Thyroid gland (tissue), 4 donors: ENCODE measurements at regions not wholly inside any gene's neighbourhood (a gene's known extent, or its start where the extent isn't known, plus 50 kb on each side); places are given as distances from the start of the nearest gene placed in this dataset.

ENCODE experiments used
- DNase-seq, 2 donors: peaks; one replicate each; pipeline ENCODE4 v3.0.0-alpha.2; 2019
- H3K27ac ChIP-seq, 3 donors: fragments of 200-600 bp; sonication (generic); 1 replicate in 2 of 3; 2 replicates in 1 of 3; pipeline ENCODE4 v1.5.1; 2016 to 2019; ENCODE audit warnings: mild to moderate bottlenecking in 1 of 3, moderate library complexity in 1 of 3
- H3K27me3 ChIP-seq: fragments of 200-600 bp; sonication (generic); one replicate; pipeline ENCODE4 v1.5.1; 2019
- H3K36me3 ChIP-seq, 2 donors: fragments of 200-600 bp; sonication (generic); one replicate each; pipeline ENCODE4 v1.5.1; 2016 to 2019
- H3K4me1 ChIP-seq, 2 donors: fragments of 200-600 bp; sonication (generic); one replicate each; pipeline ENCODE4 v1.5.1; 2017 to 2019
- H3K4me3 ChIP-seq, 3 donors: fragments of 200-600 bp; sonication (generic); replicated peaks in 1 of 3; 1 replicate in 2 of 3; 2 replicates in 1 of 3; pipeline ENCODE4 v1.5.1; 2016; ENCODE audit warnings: mild to moderate bottlenecking in 1 of 3
- H3K9me3 ChIP-seq: fragments of 200-600 bp; sonication (generic); one replicate; pipeline ENCODE4 v1.5.1; 2017
- POLR2A ChIP-seq, 2 donors: fragments of 450-650 bp; IDR thresholded peaks; one replicate each; pipeline ENCODE4 v1.6.1; 2017; ENCODE audit warnings: antibody characterized with exemption in 2 of 2, mild to moderate bottlenecking in 2 of 2, moderate library complexity in 1 of 2
- WGBS, 2 donors: methylation state at CpG; one replicate each; pipeline ENCODE4 v1.1.5; 2017; 5-methylcytosine and 5-hydroxymethylcytosine counted together
- intact Hi-C: fragments of 100-400 bp; cut with DNase I; formaldehyde crosslinking; loops from one replicate; pipeline ENCODE4 v1.15.1; 2023
- TF ChIP-seq, protein P1 (sequence below), 6 experiments: fragments of 200-600 bp in 3 of 6; fragments of 450-650 bp in 3 of 6; sonication (generic) in 3 of 6; IDR thresholded peaks; one replicate each; pipeline ENCODE4 v1.5.1; 2016 to 2019; ENCODE audit warnings: antibody characterized with exemption in 6 of 6, mild to moderate bottlenecking in 2 of 6, inconsistent platforms in 1 of 6, moderate library complexity in 1 of 6

- TF ChIP-seq, protein P1, sequence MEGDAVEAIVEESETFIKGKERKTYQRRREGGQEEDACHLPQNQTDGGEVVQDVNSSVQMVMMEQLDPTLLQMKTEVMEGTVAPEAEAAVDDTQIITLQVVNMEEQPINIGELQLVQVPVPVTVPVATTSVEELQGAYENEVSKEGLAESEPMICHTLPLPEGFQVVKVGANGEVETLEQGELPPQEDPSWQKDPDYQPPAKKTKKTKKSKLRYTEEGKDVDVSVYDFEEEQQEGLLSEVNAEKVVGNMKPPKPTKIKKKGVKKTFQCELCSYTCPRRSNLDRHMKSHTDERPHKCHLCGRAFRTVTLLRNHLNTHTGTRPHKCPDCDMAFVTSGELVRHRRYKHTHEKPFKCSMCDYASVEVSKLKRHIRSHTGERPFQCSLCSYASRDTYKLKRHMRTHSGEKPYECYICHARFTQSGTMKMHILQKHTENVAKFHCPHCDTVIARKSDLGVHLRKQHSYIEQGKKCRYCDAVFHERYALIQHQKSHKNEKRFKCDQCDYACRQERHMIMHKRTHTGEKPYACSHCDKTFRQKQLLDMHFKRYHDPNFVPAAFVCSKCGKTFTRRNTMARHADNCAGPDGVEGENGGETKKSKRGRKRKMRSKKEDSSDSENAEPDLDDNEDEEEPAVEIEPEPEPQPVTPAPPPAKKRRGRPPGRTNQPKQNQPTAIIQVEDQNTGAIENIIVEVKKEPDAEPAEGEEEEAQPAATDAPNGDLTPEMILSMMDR (IDR thresholded peaks at IDR 0.05): no peak
- no peak for TF ChIP-seq POLR2A (IDR thresholded peaks at IDR 0.05)
- WGBS, 2 donors: 78 to 89% methylated on average over 6 of the region's 6 CpGs
Observed at GRCh38 chr11:128261011-128261421, 326.3 kb downstream of the ETS1 start.

GRCh38 chr11:128260398-128260797, 327.0 kb downstream of the ETS1 start:
- H3K27ac ChIP-seq: no peak overlapping the region
- no peaks in the 10 kb centered on the region for H3K9me3 ChIP-seq
- DNase-seq: no peak
- H3K27me3 ChIP-seq: no peaks in the 10 kb centered on the region
- no peaks in the 10 kb centered on the region for H3K36me3 ChIP-seq
- H3K4me3 ChIP-seq: no peak overlapping the region
- no peaks in the 10 kb centered on the region for H3K4me1 ChIP-seq
- no peak for TF ChIP-seq POLR2A (IDR thresholded peaks at IDR 0.05)
- TF ChIP-seq, protein P1 (IDR thresholded peaks at IDR 0.05): no peak
- WGBS, 2 donors: 78 to 82% methylated on average over 3 of the region's 3 CpGs
- intact Hi-C loops: no loop called here

More at GRCh38 chr11:128261011-128261421, 326.3 kb downstream of the ETS1 start:
- intact Hi-C loops: no loop called here
- H3K4me1 ChIP-seq: no peaks in the 10 kb centered on the region
- H3K36me3 ChIP-seq: no peaks in the 10 kb centered on the region
- no peaks in the 10 kb centered on the region for H3K27me3 ChIP-seq
- no peak for DNase-seq
- no peak overlapping the region for H3K27ac ChIP-seq
- H3K4me3 ChIP-seq: no peak overlapping the region
- H3K9me3 ChIP-seq: no peaks in the 10 kb centered on the region

GRCh38 chr11:128259816-128260215, 327.5 kb downstream of the ETS1 start:
- Histone ChIP-seq H3K4me3 (no peak overlapping the region), H3K27ac (no peak overlapping the region), H3K9me3 (no peaks in the 10 kb centered on the region), H3K27me3 (no peaks in the 10 kb centered on the region), H3K36me3 (no peaks in the 10 kb centered on the region), H3K4me1 (no peaks in the 10 kb centered on the region)
- WGBS, 2 donors: 97% methylated on average over 1 of the region's 1 CpG
- intact Hi-C loops: no loop called here
- DNase-seq: no peak
- TF ChIP-seq POLR2A (IDR thresholded peaks at IDR 0.05): no peak
- TF ChIP-seq, protein P1 (IDR thresholded peaks at IDR 0.05): no peak

DNA sequence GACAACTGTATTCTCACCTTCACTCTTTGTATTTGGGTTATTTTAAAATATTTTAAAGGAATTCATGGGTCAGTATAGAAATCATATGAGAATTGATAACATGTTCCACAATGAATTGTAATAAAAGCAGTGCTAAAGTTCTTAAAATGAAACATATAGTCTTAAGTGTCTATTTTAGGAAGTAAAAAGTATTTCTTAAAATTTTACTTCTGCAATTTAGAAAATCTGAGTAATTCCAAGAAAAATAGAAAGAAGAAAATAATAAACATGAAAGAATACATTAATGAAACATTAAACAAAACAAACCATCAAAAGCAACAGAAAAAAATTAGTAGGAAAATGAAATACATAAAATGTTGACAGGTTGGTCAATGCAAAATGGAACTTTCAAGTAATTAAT, 332.4 kb downstream of the ETS1 start:
- no peak overlapping the region for H3K27ac ChIP-seq
- no peaks in the 10 kb centered on the region for H3K9me3 ChIP-seq
- H3K4me1 ChIP-seq: no peaks in the 10 kb centered on the region
- no peak for DNase-seq
- no peak overlapping the region for H3K4me3 ChIP-seq
- TF ChIP-seq, protein P1 (IDR thresholded peaks at IDR 0.05): no peak
- no peak for TF ChIP-seq POLR2A (IDR thresholded peaks at IDR 0.05)
- no peaks in the 10 kb centered on the region for H3K36me3 ChIP-seq
- intact Hi-C loops: no loop called here
- no peaks in the 10 kb centered on the region for H3K27me3 ChIP-seq

- Histone ChIP-seq H3K36me3 (no peaks in the 10 kb centered on the region), H3K27ac (no peak overlapping the region), H3K4me1 (no peaks in the 10 kb centered on the region), H3K4me3 (no peak overlapping the region), H3K9me3 (no peaks in the 10 kb centered on the region), H3K27me3 (no peaks in the 10 kb centered on the region)
- no peak for DNase-seq
- 90 to 94% methylated on average over 2 of the region's 2 CpGs for WGBS, 2 donors
- no peak for TF ChIP-seq POLR2A (IDR thresholded peaks at IDR 0.05)
- TF ChIP-seq, protein P1 (IDR thresholded peaks at IDR 0.05): no peak
- intact Hi-C loops: no loop called here
Observed at GRCh38 chr11:128251140-128251539, 336.2 kb downstream of the ETS1 start.
